Lower leg skin (tissue), 3 donors: ENCODE measurements at regions not wholly inside any gene's neighbourhood (a gene's known extent, or its start where the extent isn't known, plus 50 kb on each side); places are given as distances from the start of the nearest gene placed in this dataset.

Experiments used
- POLR2A ChIP-seq, 2 donors: fragments of 450-650 bp; IDR thresholded peaks; one replicate each; pipeline ENCODE4 v1.6.1; 2016 to 2017; ENCODE audit warnings: antibody characterized with exemption in 2 of 2, mild to moderate bottlenecking in 1 of 2, moderate library complexity in 1 of 2
- TF ChIP-seq, protein P1 (sequence below), 3 donors: fragments of 450-650 bp; IDR thresholded peaks; one replicate each; pipeline ENCODE4 v1.5.1; 2016; ENCODE audit warnings: antibody characterized with exemption in 3 of 3, mild to moderate bottlenecking in 3 of 3, moderate library complexity in 2 of 3

DNA sequence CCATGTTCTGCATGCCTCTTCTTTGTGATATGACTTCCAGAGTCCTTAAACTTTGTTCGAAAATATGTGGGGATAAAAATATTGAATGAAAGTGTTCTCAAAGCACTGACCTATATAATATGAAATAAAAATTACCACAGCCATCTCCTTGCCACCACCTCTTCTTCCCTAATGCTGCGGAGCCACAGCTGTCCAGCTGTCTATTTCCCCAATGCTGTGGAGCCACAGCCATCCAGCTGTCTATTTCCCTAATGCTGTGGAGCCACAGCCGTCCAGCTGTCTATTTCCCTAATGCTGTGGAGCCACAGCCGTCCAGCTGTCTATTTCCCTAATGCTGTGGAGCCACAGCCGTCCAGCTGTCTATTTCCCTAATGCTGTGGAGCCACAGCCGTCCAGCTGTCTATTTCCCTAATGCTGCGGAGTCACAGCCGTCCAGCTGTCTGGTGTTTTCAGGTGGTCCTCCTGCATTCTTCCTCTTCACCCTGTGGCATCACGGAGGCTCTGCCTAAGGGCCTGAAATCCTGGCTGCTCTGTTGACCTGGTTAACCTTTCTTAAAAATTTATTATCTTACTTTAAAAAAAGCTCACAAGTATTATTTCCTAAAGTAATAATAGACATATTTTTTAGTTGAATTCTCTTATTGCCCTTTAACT lies 266.1 kb upstream of the MEX3C start:
- TF ChIP-seq, protein P1, sequence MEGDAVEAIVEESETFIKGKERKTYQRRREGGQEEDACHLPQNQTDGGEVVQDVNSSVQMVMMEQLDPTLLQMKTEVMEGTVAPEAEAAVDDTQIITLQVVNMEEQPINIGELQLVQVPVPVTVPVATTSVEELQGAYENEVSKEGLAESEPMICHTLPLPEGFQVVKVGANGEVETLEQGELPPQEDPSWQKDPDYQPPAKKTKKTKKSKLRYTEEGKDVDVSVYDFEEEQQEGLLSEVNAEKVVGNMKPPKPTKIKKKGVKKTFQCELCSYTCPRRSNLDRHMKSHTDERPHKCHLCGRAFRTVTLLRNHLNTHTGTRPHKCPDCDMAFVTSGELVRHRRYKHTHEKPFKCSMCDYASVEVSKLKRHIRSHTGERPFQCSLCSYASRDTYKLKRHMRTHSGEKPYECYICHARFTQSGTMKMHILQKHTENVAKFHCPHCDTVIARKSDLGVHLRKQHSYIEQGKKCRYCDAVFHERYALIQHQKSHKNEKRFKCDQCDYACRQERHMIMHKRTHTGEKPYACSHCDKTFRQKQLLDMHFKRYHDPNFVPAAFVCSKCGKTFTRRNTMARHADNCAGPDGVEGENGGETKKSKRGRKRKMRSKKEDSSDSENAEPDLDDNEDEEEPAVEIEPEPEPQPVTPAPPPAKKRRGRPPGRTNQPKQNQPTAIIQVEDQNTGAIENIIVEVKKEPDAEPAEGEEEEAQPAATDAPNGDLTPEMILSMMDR (IDR thresholded peaks at IDR 0.05) = no peak
- no peak for TF ChIP-seq POLR2A (IDR thresholded peaks at IDR 0.05)
